ENCODE measurements at regions not wholly inside any gene's neighbourhood (a gene's known extent, or its start where the extent isn't known, plus 50 kb on each side); places are given as distances from the start of the nearest gene placed in this dataset.

- Histone ChIP-seq H2AFZ (ENCODE audit: low read length, unreplicated experiment) (no peak overlapping the region), H3K4me1 (ENCODE audit: control insufficient read depth, insufficient read depth, low read length, unreplicated experiment) (peaks cover 50% of the 10 kb centered on the region), H3K27ac (ENCODE audit: low read depth, low read length) (peak overlapping the region; percentile 84), H3K4me3 (ENCODE audit: low read depth, low read length) (no peak overlapping the region), H3K79me2 (ENCODE audit: control insufficient read depth, insufficient read depth, low read length, unreplicated experiment) (no peaks in the 10 kb centered on the region), H3K36me3 (ENCODE audit: insufficient read depth, low read length) (no peaks in the 10 kb centered on the region), H3K27me3 (ENCODE audit: insufficient read depth, low read length) (no peaks in the 10 kb centered on the region)
Observed at GRCh38 chr6:137765059-137765458, 102.0 kb upstream of the TNFAIP3 start.

- Histone ChIP-seq H3K4me3 (ENCODE audit: low read depth, low read length) (no peak overlapping the region), H3K27me3 (ENCODE audit: insufficient read depth, low read length) (no peaks in the 10 kb centered on the region), H3K4me1 (ENCODE audit: control insufficient read depth, insufficient read depth, low read length, unreplicated experiment) (peaks cover 50% of the 10 kb centered on the region), H2AFZ (ENCODE audit: low read length, unreplicated experiment) (no peak overlapping the region), H3K36me3 (ENCODE audit: insufficient read depth, low read length) (no peaks in the 10 kb centered on the region), H3K79me2 (ENCODE audit: control insufficient read depth, insufficient read depth, low read length, unreplicated experiment) (no peaks in the 10 kb centered on the region), H3K27ac (ENCODE audit: low read depth, low read length) (peak overlapping the region; percentile 89)
Observed at GRCh38 chr6:137766596-137767370, 100.3 kb upstream of the TNFAIP3 start.

DNA sequence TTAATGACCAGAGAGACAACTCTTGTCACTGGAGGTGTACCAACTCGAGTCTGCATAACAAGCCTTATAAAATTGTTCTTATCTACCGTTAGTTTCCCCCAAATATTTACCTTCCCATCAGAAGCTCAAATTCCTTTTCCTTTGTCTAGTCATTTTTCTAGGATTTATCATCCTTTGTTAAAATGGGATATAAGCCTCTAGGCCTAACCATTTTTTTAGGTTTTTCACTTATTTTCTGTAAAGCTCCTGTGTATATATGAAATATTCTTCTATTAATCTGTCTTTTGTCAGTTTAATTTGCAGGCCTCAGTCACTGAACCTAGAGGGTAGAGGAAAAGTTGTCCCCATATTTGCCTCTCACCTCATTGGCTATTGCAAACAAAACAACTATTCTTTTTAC lies 99.6 kb upstream of the TNFAIP3 start:
- Histone ChIP-seq H3K27ac (ENCODE audit: low read depth, low read length) (peak overlapping the region; percentile 89), H2AFZ (ENCODE audit: low read length, unreplicated experiment) (peak overlapping the region; percentile 55), H3K4me1 (ENCODE audit: control insufficient read depth, insufficient read depth, low read length, unreplicated experiment) (peaks cover 50% of the 10 kb centered on the region)

GRCh38 chr6:137767911-137768690 lies 99.0 kb upstream of the TNFAIP3 start:
- Histone ChIP-seq H3K79me2 (ENCODE audit: control insufficient read depth, insufficient read depth, low read length, unreplicated experiment) (no peaks in the 10 kb centered on the region), H3K36me3 (ENCODE audit: insufficient read depth, low read length) (no peaks in the 10 kb centered on the region), H3K4me1 (ENCODE audit: control insufficient read depth, insufficient read depth, low read length, unreplicated experiment) (peaks cover 50% of the 10 kb centered on the region), H3K27me3 (ENCODE audit: insufficient read depth, low read length) (no peaks in the 10 kb centered on the region), H3K27ac (ENCODE audit: low read depth, low read length) (peak overlapping the region; percentile 89), H3K4me3 (ENCODE audit: low read depth, low read length) (no peak overlapping the region), H2AFZ (ENCODE audit: low read length, unreplicated experiment) (peak overlapping the region; percentile 55)

More for the DNA sequence above, 99.6 kb upstream of the TNFAIP3 start:
- H3K36me3 ChIP-seq (ENCODE audit: insufficient read depth, low read length) = no peaks in the 10 kb centered on the region
- no peaks in the 10 kb centered on the region for H3K27me3 ChIP-seq (ENCODE audit: insufficient read depth, low read length)
- H3K4me3 ChIP-seq (ENCODE audit: low read depth, low read length) = no peak overlapping the region
- no peaks in the 10 kb centered on the region for H3K79me2 ChIP-seq (ENCODE audit: control insufficient read depth, insufficient read depth, low read length, unreplicated experiment)

DNA sequence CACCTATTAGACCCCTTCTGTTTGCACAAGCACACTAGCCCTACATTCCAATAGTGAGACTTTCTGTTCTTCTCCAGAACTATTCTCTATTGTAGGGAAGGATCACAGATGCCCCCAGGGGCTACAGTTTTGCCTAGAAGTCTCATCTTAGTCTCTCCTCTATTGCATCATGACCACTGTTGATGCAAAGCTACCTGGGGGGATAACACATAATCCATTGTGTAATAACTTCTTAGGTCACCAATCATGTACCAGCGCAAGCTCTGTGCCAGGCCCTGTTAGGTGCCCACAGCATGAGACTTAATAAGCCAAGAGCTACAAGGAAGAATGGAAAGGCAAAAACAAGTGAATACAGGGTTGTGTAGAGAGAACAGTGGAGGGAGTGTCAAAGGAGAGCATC lies 98.1 kb upstream of the TNFAIP3 start:
- H3K4me3 ChIP-seq (ENCODE audit: low read depth, low read length) = no peak overlapping the region
- peaks cover 44% of the 10 kb centered on the region for H3K4me1 ChIP-seq (ENCODE audit: control insufficient read depth, insufficient read depth, low read length, unreplicated experiment)
- no peaks in the 10 kb centered on the region for H3K27me3 ChIP-seq (ENCODE audit: insufficient read depth, low read length)
- H2AFZ ChIP-seq (ENCODE audit: low read length, unreplicated experiment) = no peak overlapping the region
- no peaks in the 10 kb centered on the region for H3K36me3 ChIP-seq (ENCODE audit: insufficient read depth, low read length)
- H3K79me2 ChIP-seq (ENCODE audit: control insufficient read depth, insufficient read depth, low read length, unreplicated experiment) = no peaks in the 10 kb centered on the region
- H3K27ac ChIP-seq (ENCODE audit: low read depth, low read length) = peak overlapping the region; percentile 89

- H2AFZ ChIP-seq (ENCODE audit: low read length, unreplicated experiment) = no peak overlapping the region
- H3K79me2 ChIP-seq (ENCODE audit: control insufficient read depth, insufficient read depth, low read length, unreplicated experiment) = no peaks in the 10 kb centered on the region
- H3K4me3 ChIP-seq (ENCODE audit: low read depth, low read length) = no peak overlapping the region
- H3K4me1 ChIP-seq (ENCODE audit: control insufficient read depth, insufficient read depth, low read length, unreplicated experiment) = peaks cover 39% of the 10 kb centered on the region
- no peaks in the 10 kb centered on the region for H3K36me3 ChIP-seq (ENCODE audit: insufficient read depth, low read length)
- H3K27ac ChIP-seq (ENCODE audit: low read depth, low read length) = no peak overlapping the region
- H3K27me3 ChIP-seq (ENCODE audit: insufficient read depth, low read length) = no peaks in the 10 kb centered on the region
Observed at GRCh38 chr6:137769797-137770362, 97.2 kb upstream of the TNFAIP3 start.

GRCh38 chr6:137772541-137773250 lies 94.4 kb upstream of the TNFAIP3 start:
- Histone ChIP-seq H3K27me3 (ENCODE audit: insufficient read depth, low read length) (no peaks in the 10 kb centered on the region), H3K27ac (ENCODE audit: low read depth, low read length) (no peak overlapping the region), H2AFZ (ENCODE audit: low read length, unreplicated experiment) (no peak overlapping the region), H3K79me2 (ENCODE audit: control insufficient read depth, insufficient read depth, low read length, unreplicated experiment) (no peaks in the 10 kb centered on the region), H3K36me3 (ENCODE audit: insufficient read depth, low read length) (no peaks in the 10 kb centered on the region), H3K4me3 (ENCODE audit: low read depth, low read length) (no peak overlapping the region), H3K4me1 (ENCODE audit: control insufficient read depth, insufficient read depth, low read length, unreplicated experiment) (peaks cover 42% of the 10 kb centered on the region)

DNA sequence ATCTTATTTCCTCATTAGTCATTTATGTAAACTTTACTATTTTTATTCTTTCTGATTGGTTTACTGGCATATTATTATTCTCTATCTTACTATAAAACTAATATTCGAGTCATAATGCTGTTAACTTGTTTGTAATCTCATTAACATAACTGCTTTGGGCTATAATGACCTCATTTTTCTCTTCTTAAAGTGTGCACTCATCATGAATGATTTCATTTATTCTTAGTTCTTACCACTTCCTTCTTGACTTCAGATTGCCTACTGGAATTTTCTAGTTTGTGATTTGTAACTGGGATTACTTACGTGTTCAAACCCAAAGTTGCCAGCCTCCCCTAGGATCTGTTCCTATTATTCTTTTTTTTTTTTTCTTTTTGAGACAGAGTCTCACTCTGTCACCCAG lies 91.8 kb upstream of the TNFAIP3 start:
- no peaks in the 10 kb centered on the region for H3K36me3 ChIP-seq (ENCODE audit: insufficient read depth, low read length)
- no peak overlapping the region for H3K4me3 ChIP-seq (ENCODE audit: low read depth, low read length)
- H3K4me1 ChIP-seq (ENCODE audit: control insufficient read depth, insufficient read depth, low read length, unreplicated experiment) = peaks cover 30% of the 10 kb centered on the region
- no peak overlapping the region for H2AFZ ChIP-seq (ENCODE audit: low read length, unreplicated experiment)
- H3K79me2 ChIP-seq (ENCODE audit: control insufficient read depth, insufficient read depth, low read length, unreplicated experiment) = no peaks in the 10 kb centered on the region
- H3K27me3 ChIP-seq (ENCODE audit: insufficient read depth, low read length) = no peaks in the 10 kb centered on the region
- no peak overlapping the region for H3K27ac ChIP-seq (ENCODE audit: low read depth, low read length)

- no peaks in the 10 kb centered on the region for H3K79me2 ChIP-seq (ENCODE audit: control insufficient read depth, insufficient read depth, low read length, unreplicated experiment)
- H3K4me1 ChIP-seq (ENCODE audit: control insufficient read depth, insufficient read depth, low read length, unreplicated experiment) = peaks cover 30% of the 10 kb centered on the region
- H3K27me3 ChIP-seq (ENCODE audit: insufficient read depth, low read length) = no peaks in the 10 kb centered on the region
- no peak overlapping the region for H2AFZ ChIP-seq (ENCODE audit: low read length, unreplicated experiment)
- H3K27ac ChIP-seq (ENCODE audit: low read depth, low read length) = peak overlapping the region; percentile 61
- no peaks in the 10 kb centered on the region for H3K36me3 ChIP-seq (ENCODE audit: insufficient read depth, low read length)
- H3K4me3 ChIP-seq (ENCODE audit: low read depth, low read length) = no peak overlapping the region
Observed at GRCh38 chr6:137775720-137776119, 91.3 kb upstream of the TNFAIP3 start.

GRCh38 chr6:137776256-137776655 lies 90.8 kb upstream of the TNFAIP3 start:
- Histone ChIP-seq H3K4me1 (ENCODE audit: control insufficient read depth, insufficient read depth, low read length, unreplicated experiment) (peaks cover 30% of the 10 kb centered on the region), H3K36me3 (ENCODE audit: insufficient read depth, low read length) (no peaks in the 10 kb centered on the region), H3K79me2 (ENCODE audit: control insufficient read depth, insufficient read depth, low read length, unreplicated experiment) (no peaks in the 10 kb centered on the region), H3K27me3 (ENCODE audit: insufficient read depth, low read length) (no peaks in the 10 kb centered on the region), H3K27ac (ENCODE audit: low read depth, low read length) (peak overlapping the region; percentile 61), H3K4me3 (ENCODE audit: low read depth, low read length) (no peak overlapping the region), H2AFZ (ENCODE audit: low read length, unreplicated experiment) (no peak overlapping the region)

Measured in ACC112 (cell line).